ENCODE measurements at regions not wholly inside any gene's neighbourhood (a gene's known extent, or its start where the extent isn't known, plus 50 kb on each side); places are given as distances from the start of the nearest gene placed in this dataset.
"Not testable (repeated sequence)": the region's sequence is repeated elsewhere in the genome, so short reads cannot be mapped to it uniquely, and the experiment has no call there.

DNA sequence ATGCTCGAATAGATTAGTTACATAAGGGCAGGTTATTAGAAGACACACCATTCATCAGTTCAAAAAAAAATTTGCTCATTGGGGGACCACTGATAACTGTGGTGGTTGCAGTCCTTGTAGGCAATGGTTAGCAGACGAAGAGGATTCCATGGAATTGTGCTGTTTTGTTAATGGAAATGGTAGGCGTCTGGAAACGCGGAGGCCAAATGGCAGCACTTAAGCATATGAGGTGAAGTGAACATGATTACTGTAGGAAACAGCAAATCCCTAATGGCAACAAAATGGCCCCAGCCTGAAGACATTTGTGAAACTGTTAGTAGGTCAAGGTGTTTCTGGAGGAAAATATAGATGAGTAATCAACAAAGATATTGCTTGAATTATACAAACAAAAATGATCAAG is 535.4 kb upstream of the PTPRD start:
- 91% methylated on average over 5 of the region's 5 CpGs for WGBS
- Histone ChIP-seq H3K27ac (ENCODE audit: low read depth) (no peak overlapping the region), H3K36me3 (ENCODE audit: insufficient read depth) (no peaks in the 10 kb centered on the region), H3K4me3 (ENCODE audit: low read depth, low read length) (no peak overlapping the region), H3K4me1 (ENCODE audit: insufficient read depth) (no peaks in the 10 kb centered on the region)
- DNase-seq (ENCODE audit: extremely low spot score), result no peak

DNA sequence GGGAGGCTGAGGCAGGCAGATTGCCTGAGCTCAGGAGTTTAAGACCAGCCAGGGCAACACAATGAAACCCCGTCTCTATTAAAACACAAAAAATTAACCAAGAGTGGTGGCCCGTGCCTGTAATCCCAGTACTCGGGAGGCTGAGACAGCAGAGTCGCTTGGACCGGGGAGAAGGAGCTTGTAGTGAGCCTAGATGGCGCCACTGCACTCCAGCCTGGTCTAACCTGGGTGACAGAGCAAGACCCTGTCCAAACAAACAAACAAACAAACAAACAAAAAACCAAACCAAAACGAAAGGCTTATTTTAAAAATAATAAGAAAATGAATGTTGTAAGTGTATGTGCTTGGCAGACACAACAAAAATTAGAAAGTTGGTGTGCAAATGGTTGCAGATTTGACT is 536.3 kb upstream of the PTPRD start:
- 72% methylated on average over 7 of the region's 7 CpGs for WGBS
- H3K36me3 ChIP-seq (ENCODE audit: insufficient read depth), result no peaks in the 10 kb centered on the region
- H3K27ac ChIP-seq (ENCODE audit: low read depth), result no peak overlapping the region
- H3K4me3 ChIP-seq (ENCODE audit: low read depth, low read length), result no peak overlapping the region
- no peak for DNase-seq (ENCODE audit: extremely low spot score)
- no peaks in the 10 kb centered on the region for H3K4me1 ChIP-seq (ENCODE audit: insufficient read depth)

DNA sequence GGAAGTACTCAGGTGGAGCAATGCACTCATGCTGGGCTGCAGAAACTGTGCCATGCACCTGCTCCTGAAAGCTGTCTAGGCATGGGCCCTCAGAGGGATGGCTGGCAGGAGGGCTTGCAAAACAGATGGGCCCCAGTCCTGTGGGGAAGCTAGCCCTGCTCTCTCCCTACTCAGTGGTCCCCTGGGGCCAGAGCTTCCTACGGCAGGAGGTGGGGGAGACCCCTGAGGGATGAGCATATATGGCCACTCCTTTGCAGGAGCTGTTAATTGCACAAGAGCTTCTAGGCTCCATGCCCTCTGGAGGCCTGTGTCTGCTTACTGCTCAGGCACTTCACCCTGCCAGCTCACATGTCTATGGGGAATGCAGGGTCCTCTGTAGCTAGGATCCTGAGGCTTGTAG is 545.3 kb upstream of the PTPRD start:
- Histone ChIP-seq H3K4me3 (ENCODE audit: low read depth, low read length) (no peak overlapping the region), H3K4me1 (ENCODE audit: insufficient read depth) (no peaks in the 10 kb centered on the region), H3K36me3 (ENCODE audit: insufficient read depth) (no peaks in the 10 kb centered on the region), H3K27ac (ENCODE audit: low read depth) (no peak overlapping the region)
- WGBS, result 77% methylated on average over 1 of the region's 1 CpG
- DNase-seq (ENCODE audit: extremely low spot score), result no peak

DNA sequence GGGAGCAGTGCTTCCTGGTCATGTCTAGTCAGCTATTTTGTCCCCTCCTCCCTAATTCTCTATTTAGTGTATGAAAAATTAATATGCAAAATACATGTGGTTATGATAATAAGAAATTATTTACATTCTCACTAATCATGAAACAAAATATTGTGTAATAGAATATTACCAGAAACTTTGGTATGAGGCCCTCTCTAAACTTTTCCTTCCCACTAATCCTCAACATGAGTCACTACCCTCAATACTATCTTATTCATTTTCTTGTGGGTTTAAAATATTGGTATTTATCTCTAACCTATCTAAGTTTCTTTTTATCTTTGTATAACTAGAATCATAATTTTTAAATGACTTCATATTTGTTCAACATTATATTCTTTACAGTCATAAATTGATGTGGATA is 545.9 kb upstream of the PTPRD start:
- Histone ChIP-seq H3K36me3 (ENCODE audit: insufficient read depth) (no peaks in the 10 kb centered on the region), H3K4me1 (ENCODE audit: insufficient read depth) (no peaks in the 10 kb centered on the region), H3K27ac (ENCODE audit: low read depth) (no peak overlapping the region), H3K4me3 (ENCODE audit: low read depth, low read length) (no peak overlapping the region)
- no peak for DNase-seq (ENCODE audit: extremely low spot score)

DNA sequence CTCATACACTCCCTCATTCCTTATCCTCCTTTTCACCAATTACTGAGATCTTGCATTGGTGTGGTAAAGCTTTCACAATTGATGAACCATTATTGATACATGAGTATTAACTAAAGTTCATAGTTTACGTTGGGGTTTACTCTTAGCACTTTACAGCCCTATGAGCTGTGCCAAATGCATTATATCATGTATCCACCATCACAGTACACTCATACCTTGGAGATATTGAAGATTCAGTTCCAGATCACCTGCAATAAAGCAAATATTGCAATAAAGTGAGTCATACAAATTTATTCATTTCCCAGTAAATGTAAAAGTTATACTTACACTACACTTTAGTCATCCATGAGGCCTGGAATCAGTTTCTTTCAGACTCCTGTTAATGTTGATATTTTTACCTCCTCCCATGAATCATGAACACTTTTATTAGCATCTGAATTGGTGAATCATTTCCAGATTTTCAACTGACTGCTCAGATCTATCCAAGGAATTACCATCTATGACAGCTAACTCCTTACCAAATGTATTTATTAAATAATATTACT is 546.6 kb upstream of the PTPRD start:
- Histone ChIP-seq H3K4me1 (ENCODE audit: insufficient read depth) (no peaks in the 10 kb centered on the region), H3K36me3 (ENCODE audit: insufficient read depth) (no peaks in the 10 kb centered on the region), H3K27ac (ENCODE audit: low read depth) (no peak overlapping the region), H3K4me3 (ENCODE audit: low read depth, low read length) (no peak overlapping the region)
- 76% methylated on average over 1 of the region's 1 CpG for WGBS
- no peak for DNase-seq (ENCODE audit: extremely low spot score)

DNA sequence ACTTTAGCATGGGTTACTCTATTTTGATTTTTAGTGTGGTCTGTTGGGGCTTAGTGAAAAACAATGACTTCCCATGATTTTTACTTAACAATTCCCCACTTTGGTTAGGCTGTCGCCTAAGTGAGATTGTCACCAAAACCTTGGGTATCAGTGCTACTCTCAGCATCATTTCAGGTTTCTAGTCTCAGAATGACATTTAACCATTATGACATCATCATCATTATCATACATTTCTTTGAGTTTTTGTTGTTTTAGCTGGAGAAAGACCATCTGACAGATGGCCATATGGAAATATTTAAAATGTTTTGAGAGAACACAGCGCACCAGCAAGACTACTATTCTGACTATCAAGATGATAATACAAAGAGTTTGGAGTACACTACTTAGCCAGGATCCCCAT is 551.0 kb upstream of the PTPRD start:
- Histone ChIP-seq H3K27ac (ENCODE audit: low read depth) (no peak overlapping the region), H3K4me1 (ENCODE audit: insufficient read depth) (no peaks in the 10 kb centered on the region), H3K4me3 (ENCODE audit: low read depth, low read length) (no peak overlapping the region), H3K36me3 (ENCODE audit: insufficient read depth) (no peaks in the 10 kb centered on the region)
- 91% methylated on average over 2 of the region's 2 CpGs for WGBS
- no peak for DNase-seq (ENCODE audit: extremely low spot score)

DNA sequence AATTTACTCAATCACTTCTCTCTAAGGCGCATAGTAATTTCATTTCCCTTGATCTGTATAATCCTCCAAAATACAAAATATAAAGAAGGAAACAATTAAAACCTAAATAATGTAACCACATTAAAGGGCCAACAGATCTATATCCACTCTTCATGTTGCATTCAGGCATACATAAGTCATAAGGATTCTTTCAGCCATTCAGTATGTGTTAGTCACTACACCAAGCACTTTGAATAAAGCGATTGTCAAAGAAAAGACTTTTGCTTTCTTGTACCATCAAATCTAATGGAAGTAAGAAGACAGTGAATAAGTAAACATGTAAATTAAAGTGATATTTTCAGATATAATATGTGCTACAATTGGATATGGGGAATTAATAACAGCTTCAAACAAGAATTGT is 569.2 kb upstream of the PTPRD start:
- H3K4me3 ChIP-seq (ENCODE audit: low read depth, low read length), result no peak overlapping the region
- 85% methylated on average over 2 of the region's 2 CpGs for WGBS
- H3K36me3 ChIP-seq (ENCODE audit: insufficient read depth), result no peaks in the 10 kb centered on the region
- H3K4me1 ChIP-seq (ENCODE audit: insufficient read depth), result no peaks in the 10 kb centered on the region
- no peak for DNase-seq (ENCODE audit: extremely low spot score)
- H3K27ac ChIP-seq (ENCODE audit: low read depth), result no peak overlapping the region

DNA sequence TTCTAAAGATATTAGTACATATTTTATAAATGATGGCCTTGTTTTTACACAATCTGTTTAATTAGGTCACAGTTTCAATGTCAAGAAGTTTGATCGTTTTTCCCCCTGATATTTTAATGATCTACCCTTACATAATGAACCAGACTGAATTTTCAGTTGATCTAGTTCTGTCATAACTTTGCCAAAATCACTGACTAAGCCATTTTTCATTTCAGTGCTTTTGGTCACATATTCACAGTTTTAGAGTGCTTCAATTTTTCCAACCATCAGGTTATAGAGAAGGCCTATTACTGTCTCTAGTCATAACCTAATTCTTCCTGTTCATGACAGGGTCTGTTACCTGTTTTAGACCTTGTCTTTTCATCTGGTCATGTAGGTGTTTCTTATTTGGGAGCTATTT is 577.9 kb upstream of the PTPRD start:
- no peaks in the 10 kb centered on the region for H3K4me1 ChIP-seq (ENCODE audit: insufficient read depth)
- no peak overlapping the region for H3K27ac ChIP-seq (ENCODE audit: low read depth)
- H3K36me3 ChIP-seq (ENCODE audit: insufficient read depth), result no peaks in the 10 kb centered on the region
- 73% methylated on average over 1 of the region's 1 CpG for WGBS
- H3K4me3 ChIP-seq (ENCODE audit: low read depth, low read length), result no peak overlapping the region
- DNase-seq (ENCODE audit: extremely low spot score), result no peak

DNA sequence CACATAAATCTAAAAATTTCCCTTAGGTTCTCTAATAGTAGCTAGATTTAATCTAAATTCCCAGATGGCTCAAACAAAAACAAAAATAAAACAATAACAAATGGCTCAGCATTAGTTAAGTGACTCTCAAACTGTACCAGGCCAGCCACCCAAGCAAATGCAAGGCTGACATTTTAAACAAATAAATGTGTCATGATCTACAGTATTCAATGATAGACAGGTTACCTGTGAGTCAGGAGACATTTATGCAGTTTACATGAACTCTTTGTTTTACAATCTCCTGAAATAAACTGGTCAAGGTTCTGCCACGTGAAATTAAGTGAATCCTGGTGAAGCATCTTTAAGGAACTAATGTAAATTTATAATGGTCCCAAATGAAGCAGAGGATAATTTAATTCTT is 580.2 kb upstream of the PTPRD start:
- no peaks in the 10 kb centered on the region for H3K36me3 ChIP-seq (ENCODE audit: insufficient read depth)
- DNase-seq (ENCODE audit: extremely low spot score), result no peak
- WGBS, result 51% methylated on average over 1 of the region's 1 CpG

DNA sequence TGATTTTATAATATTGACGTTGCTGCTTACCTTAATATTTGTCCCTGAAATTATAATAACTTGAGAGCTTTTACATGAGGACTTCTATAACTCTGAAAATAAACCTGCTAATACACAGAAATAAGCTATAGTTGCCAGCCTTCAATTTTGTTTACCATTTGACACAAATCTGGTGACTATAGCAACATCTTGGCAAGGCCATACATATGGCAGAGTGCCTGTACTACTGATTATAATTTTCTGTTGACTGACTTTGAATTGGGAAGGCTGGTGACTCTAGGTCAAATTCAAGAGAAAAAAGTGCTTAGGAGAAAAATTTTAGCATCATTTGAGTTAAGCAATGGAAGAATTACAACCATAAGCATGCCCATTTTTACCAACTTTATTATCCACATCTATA is 581.4 kb upstream of the PTPRD start:
- H3K4me3 ChIP-seq (ENCODE audit: low read depth, low read length), result no peak overlapping the region
- no peaks in the 10 kb centered on the region for H3K36me3 ChIP-seq (ENCODE audit: insufficient read depth)
- 65% methylated on average over 1 of the region's 1 CpG for WGBS
- H3K4me1 ChIP-seq (ENCODE audit: insufficient read depth), result no peaks in the 10 kb centered on the region
- no peak for DNase-seq (ENCODE audit: extremely low spot score)
- no peak overlapping the region for H3K27ac ChIP-seq (ENCODE audit: low read depth)

More for the DNA sequence above, 580.2 kb upstream of the PTPRD start:
- no peak overlapping the region for H3K27ac ChIP-seq (ENCODE audit: low read depth)
- no peaks in the 10 kb centered on the region for H3K4me1 ChIP-seq (ENCODE audit: insufficient read depth)
- no peak overlapping the region for H3K4me3 ChIP-seq (ENCODE audit: low read depth, low read length)

DNA sequence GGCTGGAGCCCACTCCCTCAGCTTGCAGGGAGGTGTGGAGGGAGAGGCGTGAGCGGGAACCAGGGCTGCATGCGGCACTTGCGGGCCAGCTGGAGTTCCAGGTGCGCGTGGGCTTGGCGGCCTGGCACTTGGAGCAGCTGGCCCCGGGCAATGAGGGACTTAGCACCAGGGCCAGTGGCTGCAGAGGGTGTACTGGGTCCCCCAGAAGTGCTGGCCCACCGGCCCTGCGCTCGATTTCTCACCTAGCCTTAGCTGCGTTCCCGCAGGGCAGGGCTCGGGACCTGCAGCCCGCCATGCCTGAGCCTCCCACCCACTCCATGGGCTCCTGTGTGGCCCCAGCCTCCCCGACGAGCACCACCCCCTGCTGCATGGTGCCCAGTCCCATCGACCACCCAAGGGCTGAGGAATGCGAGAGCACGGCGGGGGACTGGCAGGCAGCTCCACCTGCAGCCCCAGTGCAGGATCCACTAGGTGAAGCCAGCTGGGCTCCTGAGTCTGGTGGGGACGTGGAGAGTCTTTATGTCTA is 584.1 kb upstream of the PTPRD start:
- not testable (repeated sequence) for H3K4me3 ChIP-seq (ENCODE audit: low read depth, low read length); DNase-seq (ENCODE audit: extremely low spot score); H3K27ac ChIP-seq (ENCODE audit: low read depth); H3K4me1 ChIP-seq (ENCODE audit: insufficient read depth); H3K36me3 ChIP-seq (ENCODE audit: insufficient read depth)
- WGBS, result 95% methylated on average over 22 of the region's 22 CpGs

DNA sequence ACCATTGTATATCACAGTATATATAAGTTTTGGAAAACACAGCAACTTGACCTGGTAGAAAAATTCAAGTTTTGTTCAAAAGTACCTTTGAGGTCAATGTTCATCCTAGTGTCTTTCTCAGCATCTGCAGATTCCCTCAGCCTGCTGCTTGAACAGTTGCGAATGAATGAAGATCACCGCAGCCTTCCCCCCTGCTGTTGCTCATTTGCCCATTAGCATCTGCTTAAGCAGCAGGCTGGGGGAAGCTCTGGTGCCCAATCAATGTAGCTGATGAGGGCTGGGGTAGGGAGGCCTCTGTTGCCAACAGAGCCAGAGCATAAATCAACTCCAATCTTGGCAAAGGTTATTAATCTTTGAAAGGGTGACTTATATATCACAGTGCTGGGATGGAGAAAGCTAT is 586.5 kb upstream of the PTPRD start:
- Histone ChIP-seq H3K36me3 (ENCODE audit: insufficient read depth) (no peaks in the 10 kb centered on the region), H3K27ac (ENCODE audit: low read depth) (no peak overlapping the region), H3K4me1 (ENCODE audit: insufficient read depth) (no peaks in the 10 kb centered on the region), H3K4me3 (ENCODE audit: low read depth, low read length) (no peak overlapping the region)
- 75% methylated on average over 2 of the region's 2 CpGs for WGBS
- no peak for DNase-seq (ENCODE audit: extremely low spot score)

DNA sequence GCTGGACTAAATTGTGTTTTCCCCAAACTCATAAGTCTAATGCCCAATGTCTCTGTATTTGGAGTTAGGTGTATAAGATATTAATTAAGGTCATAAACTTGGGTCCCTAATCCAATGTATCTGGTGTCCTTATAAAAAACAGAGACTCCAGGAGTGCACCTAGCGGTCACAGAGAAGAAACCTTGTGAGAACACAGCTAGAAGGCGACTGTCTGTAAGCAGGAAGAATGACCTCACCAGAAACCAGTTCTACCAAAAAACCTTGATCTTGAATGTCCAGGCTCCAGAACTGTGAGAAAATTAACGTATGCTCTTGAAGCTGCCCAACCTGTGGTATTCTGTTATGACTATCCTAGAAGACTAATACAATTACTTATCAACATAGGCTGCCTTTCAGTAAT is 591.7 kb upstream of the PTPRD start:
- WGBS, result 85% methylated on average over 3 of the region's 3 CpGs
- Histone ChIP-seq H3K27ac (ENCODE audit: low read depth) (no peak overlapping the region), H3K4me3 (ENCODE audit: low read depth, low read length) (no peak overlapping the region), H3K36me3 (ENCODE audit: insufficient read depth) (no peaks in the 10 kb centered on the region), H3K4me1 (ENCODE audit: insufficient read depth) (no peaks in the 10 kb centered on the region)
- no peak for DNase-seq (ENCODE audit: extremely low spot score)

DNA sequence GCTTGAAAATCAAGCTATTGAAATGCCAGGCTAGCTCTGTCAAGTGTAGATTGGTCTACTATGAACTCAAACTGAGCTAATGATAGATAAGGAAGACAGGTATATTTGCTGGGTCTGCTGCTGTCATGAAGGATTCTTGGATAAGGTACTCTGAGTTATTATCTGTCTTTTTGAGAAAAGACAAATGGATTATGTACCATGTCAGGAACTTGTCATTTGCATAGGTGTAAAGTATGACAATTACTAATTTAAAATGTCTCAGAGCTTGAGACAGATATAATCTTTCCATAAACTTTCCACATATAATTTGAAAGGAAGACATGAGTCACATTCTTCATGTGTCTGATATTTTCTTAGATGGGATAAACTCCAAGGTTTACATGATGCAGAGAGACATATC is 594.1 kb upstream of the PTPRD start:
- no peak for DNase-seq (ENCODE audit: extremely low spot score)
- Histone ChIP-seq H3K27ac (ENCODE audit: low read depth) (no peak overlapping the region), H3K4me1 (ENCODE audit: insufficient read depth) (no peaks in the 10 kb centered on the region), H3K4me3 (ENCODE audit: low read depth, low read length) (no peak overlapping the region), H3K36me3 (ENCODE audit: insufficient read depth) (no peaks in the 10 kb centered on the region)

DNA sequence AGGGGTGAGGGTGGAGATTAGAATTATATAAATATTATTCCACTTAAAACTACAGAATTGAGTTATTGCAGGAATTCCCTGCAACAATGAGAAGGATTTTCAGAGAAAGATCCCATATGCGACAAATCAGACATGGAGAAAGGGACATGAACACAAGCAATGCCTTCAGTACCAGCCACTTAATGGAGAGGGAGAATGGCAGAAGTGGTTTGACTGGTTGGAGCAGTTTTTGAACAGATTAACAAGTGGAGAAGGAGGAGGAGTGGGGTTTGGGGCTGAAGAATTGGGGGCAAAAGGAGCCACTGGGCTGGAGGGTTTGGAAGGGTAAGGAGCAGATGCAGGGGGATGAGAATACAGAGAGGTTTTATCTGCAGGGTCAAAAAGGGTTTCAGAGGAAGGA is 620.9 kb upstream of the PTPRD start:
- 88% methylated on average over 1 of the region's 1 CpG for WGBS
- no peaks in the 10 kb centered on the region for H3K4me1 ChIP-seq (ENCODE audit: insufficient read depth)

More for the DNA sequence above, 620.9 kb upstream of the PTPRD start:
- Histone ChIP-seq H3K4me3 (ENCODE audit: low read depth, low read length) (no peak overlapping the region), H3K36me3 (ENCODE audit: insufficient read depth) (no peaks in the 10 kb centered on the region), H3K27ac (ENCODE audit: low read depth) (no peak overlapping the region)
- no peak for DNase-seq (ENCODE audit: extremely low spot score)
